ENCODE measurements at regions not wholly inside any gene's neighbourhood (a gene's known extent, or its start where the extent isn't known, plus 50 kb on each side); places are given as distances from the start of the nearest gene placed in this dataset.

GRCh38 chr15:87155771-87156170, 1076.1 kb downstream of the AGBL1 start:
- Histone ChIP-seq H3K27ac (no peak overlapping the region), H3K4me3 (no peak overlapping the region)

GRCh38 chr15:87154761-87155160, 1075.1 kb downstream of the AGBL1 start:
- Histone ChIP-seq H3K27ac (no peak overlapping the region), H3K4me3 (no peak overlapping the region)

- Histone ChIP-seq H3K27ac (no peak overlapping the region), H3K4me3 (no peak overlapping the region)
Observed at GRCh38 chr15:87151202-87151748, 1071.6 kb downstream of the AGBL1 start.

GRCh38 chr15:87145696-87146095, 1066.0 kb downstream of the AGBL1 start:
- H3K27ac ChIP-seq, result no peak overlapping the region
- no peak overlapping the region for H3K4me3 ChIP-seq

GRCh38 chr15:87144775-87145174, 1065.1 kb downstream of the AGBL1 start:
- Histone ChIP-seq H3K4me3 (no peak overlapping the region), H3K27ac (no peak overlapping the region)

GRCh38 chr15:87142096-87142495, 1062.4 kb downstream of the AGBL1 start:
- H3K4me3 ChIP-seq, result no peak overlapping the region
- no peak overlapping the region for H3K27ac ChIP-seq

GRCh38 chr15:87135109-87135508, 1055.4 kb downstream of the AGBL1 start:
- H3K27ac ChIP-seq, result no peak overlapping the region
- H3K4me3 ChIP-seq, result no peak overlapping the region

- Histone ChIP-seq H3K27ac (no peak overlapping the region), H3K4me3 (no peak overlapping the region)
Observed at GRCh38 chr15:87133704-87134103, 1054.0 kb downstream of the AGBL1 start.

- H3K27ac ChIP-seq, result no peak overlapping the region
- no peak overlapping the region for H3K4me3 ChIP-seq
Observed at GRCh38 chr15:87131067-87131466, 1051.4 kb downstream of the AGBL1 start.

- H3K4me3 ChIP-seq, result no peak overlapping the region
- H3K27ac ChIP-seq, result no peak overlapping the region
Observed at GRCh38 chr15:87129916-87130315, 1050.2 kb downstream of the AGBL1 start.

GRCh38 chr15:87123676-87124382, 1044.2 kb downstream of the AGBL1 start:
- H3K27ac ChIP-seq, result no peak overlapping the region
- no peak overlapping the region for H3K4me3 ChIP-seq

GRCh38 chr15:87121336-87121735, 1041.7 kb downstream of the AGBL1 start:
- Histone ChIP-seq H3K27ac (no peak overlapping the region), H3K4me3 (no peak overlapping the region)

GRCh38 chr15:87120555-87120954, 1040.9 kb downstream of the AGBL1 start:
- Histone ChIP-seq H3K4me3 (no peak overlapping the region), H3K27ac (no peak overlapping the region)

- no peak overlapping the region for H3K27ac ChIP-seq
- no peak overlapping the region for H3K4me3 ChIP-seq
Observed at GRCh38 chr15:87118846-87119245, 1039.2 kb downstream of the AGBL1 start.

GRCh38 chr15:87118435-87118834, 1038.8 kb downstream of the AGBL1 start:
- no peak overlapping the region for H3K4me3 ChIP-seq
- H3K27ac ChIP-seq, result no peak overlapping the region

GRCh38 chr15:87115795-87116194, 1036.1 kb downstream of the AGBL1 start:
- Histone ChIP-seq H3K27ac (no peak overlapping the region), H3K4me3 (no peak overlapping the region)

- Histone ChIP-seq H3K4me3 (no peak overlapping the region), H3K27ac (no peak overlapping the region)
Observed at GRCh38 chr15:87099916-87100315, 1020.2 kb downstream of the AGBL1 start.

GRCh38 chr15:87089551-87089950, 1009.9 kb downstream of the AGBL1 start:
- Histone ChIP-seq H3K27ac (no peak overlapping the region), H3K4me3 (no peak overlapping the region)

GRCh38 chr15:87083201-87083600, 1003.5 kb downstream of the AGBL1 start:
- no peak overlapping the region for H3K4me3 ChIP-seq
- no peak overlapping the region for H3K27ac ChIP-seq

- Histone ChIP-seq H3K27ac (no peak overlapping the region), H3K4me3 (no peak overlapping the region)
Observed at GRCh38 chr15:87082581-87082980, 1002.9 kb downstream of the AGBL1 start.

GRCh38 chr15:87080547-87080946, 1000.9 kb downstream of the AGBL1 start:
- no peak overlapping the region for H3K4me3 ChIP-seq
- H3K27ac ChIP-seq, result no peak overlapping the region
